GM12892 (cell line): ENCODE measurements at regions not wholly inside any gene's neighbourhood (a gene's known extent, or its start where the extent isn't known, plus 50 kb on each side); places are given as distances from the start of the nearest gene placed in this dataset.

Source experiments
- POLR2A ChIP-seq: IDR thresholded peaks from 2 replicates; pipeline ENCODE4 v1.6.1; 2011; ENCODE audit warnings: low read depth, low read length, control low read depth
- POLR2AphosphoS5 ChIP-seq: IDR thresholded peaks from 2 replicates; pipeline ENCODE4 v1.6.1; 2011; ENCODE audit warnings: low read depth, low read length, control low read depth
- TAF1 ChIP-seq: IDR thresholded peaks from 2 replicates; pipeline ENCODE4 v1.6.1; 2011; ENCODE audit warnings: low read depth, mild to moderate bottlenecking, control low read depth, low read length, borderline replicate concordance

GRCh38 chr5:167205881-167206280, 1085.6 kb upstream of the WWC1 start:
- no peak for TF ChIP-seq POLR2AphosphoS5
- TF ChIP-seq POLR2A: no peak
- TF ChIP-seq TAF1: no peak
